ENCODE measurements at regions not wholly inside any gene's neighbourhood (a gene's known extent, or its start where the extent isn't known, plus 50 kb on each side); places are given as distances from the start of the nearest gene placed in this dataset.

- no peak for DNase-seq (ENCODE audit: low read depth in 1 of 2, low spot score in 2 of 2)
- no peaks in the 10 kb centered on the region for H3K27me3 ChIP-seq (replicated peaks)
- H3K4me3 ChIP-seq = no peak overlapping the region
- H3K4me1 ChIP-seq (replicated peaks) = peaks cover 14% of the 10 kb centered on the region
- no peak overlapping the region for H3K27ac ChIP-seq
- H3K9me3 ChIP-seq (replicated peaks) = no peaks in the 10 kb centered on the region
- no peaks in the 10 kb centered on the region for H3K36me3 ChIP-seq
Measured at GRCh38 chr1:208413006-208413405, 168.8 kb upstream of the PLXNA2 start.

- Histone ChIP-seq H3K4me3 (no peak overlapping the region), H3K36me3 (no peaks in the 10 kb centered on the region), H3K9me3 (replicated peaks) (no peaks in the 10 kb centered on the region), H3K27ac (no peak overlapping the region), H3K27me3 (replicated peaks) (no peaks in the 10 kb centered on the region), H3K4me1 (replicated peaks) (peaks cover 10% of the 10 kb centered on the region)
- DNase-seq (ENCODE audit: low read depth in 1 of 2, low spot score in 2 of 2) = no peak
Measured at GRCh38 chr1:208418667-208419066, 174.5 kb upstream of the PLXNA2 start.

GRCh38 chr1:208419746-208420420 lies 175.7 kb upstream of the PLXNA2 start:
- Histone ChIP-seq H3K9me3 (replicated peaks) (no peaks in the 10 kb centered on the region), H3K27ac (no peak overlapping the region), H3K36me3 (no peaks in the 10 kb centered on the region), H3K4me3 (no peak overlapping the region), H3K4me1 (replicated peaks) (peaks cover 10% of the 10 kb centered on the region), H3K27me3 (replicated peaks) (no peaks in the 10 kb centered on the region)
- no peak for DNase-seq (ENCODE audit: low read depth in 1 of 2, low spot score in 2 of 2)

DNA sequence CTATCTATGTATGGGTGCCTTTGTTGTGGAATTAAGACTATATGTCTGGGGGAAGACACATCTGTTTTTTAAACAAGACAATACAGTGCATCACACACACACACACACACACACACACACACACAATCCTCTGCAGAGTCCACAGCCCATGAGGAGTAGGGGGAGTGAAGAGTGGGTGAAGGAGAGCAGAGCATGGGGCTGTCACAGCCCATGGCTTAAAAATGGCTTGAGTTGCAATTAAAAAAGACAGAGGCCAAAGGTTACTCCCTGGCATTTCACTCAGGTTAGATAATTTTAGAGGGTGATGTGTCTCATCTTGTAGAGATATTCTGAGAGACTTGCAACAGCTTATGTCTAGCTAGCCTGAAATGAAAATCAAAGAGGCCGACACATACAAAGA lies 176.5 kb upstream of the PLXNA2 start:
- no peak overlapping the region for H3K4me3 ChIP-seq
- H3K36me3 ChIP-seq = no peaks in the 10 kb centered on the region
- no peak for DNase-seq (ENCODE audit: low read depth in 1 of 2, low spot score in 2 of 2)
- no peaks in the 10 kb centered on the region for H3K9me3 ChIP-seq (replicated peaks)
- no peak overlapping the region for H3K27ac ChIP-seq
- H3K4me1 ChIP-seq (replicated peaks) = peaks cover 10% of the 10 kb centered on the region
- no peaks in the 10 kb centered on the region for H3K27me3 ChIP-seq (replicated peaks)

DNA sequence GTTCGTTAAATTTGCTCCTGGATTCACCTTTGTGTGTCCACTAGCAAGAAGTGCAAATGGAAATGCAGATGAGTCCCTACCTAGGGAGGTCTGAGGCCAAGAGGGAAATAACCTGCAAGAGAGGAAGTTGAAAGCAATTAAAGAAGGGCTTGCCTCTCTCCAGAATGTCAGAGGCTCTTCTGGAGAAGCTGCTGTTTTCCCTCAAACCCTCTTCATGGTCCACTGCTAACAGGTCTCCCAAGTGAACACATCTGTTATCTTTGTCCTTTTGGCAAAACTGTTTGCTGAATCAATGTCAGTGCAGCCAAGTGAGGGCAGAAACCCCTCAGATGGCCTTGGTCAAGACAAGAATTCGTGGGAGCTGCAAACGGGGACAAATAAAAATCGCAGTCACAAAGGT lies 177.3 kb upstream of the PLXNA2 start:
- DNase-seq (ENCODE audit: low read depth in 1 of 2, low spot score in 2 of 2) = no peak
- H3K27ac ChIP-seq = no peak overlapping the region
- no peak overlapping the region for H3K4me3 ChIP-seq
- H3K27me3 ChIP-seq (replicated peaks) = no peaks in the 10 kb centered on the region
- H3K36me3 ChIP-seq = no peaks in the 10 kb centered on the region
- H3K4me1 ChIP-seq (replicated peaks) = peaks cover 10% of the 10 kb centered on the region
- no peaks in the 10 kb centered on the region for H3K9me3 ChIP-seq (replicated peaks)

DNA sequence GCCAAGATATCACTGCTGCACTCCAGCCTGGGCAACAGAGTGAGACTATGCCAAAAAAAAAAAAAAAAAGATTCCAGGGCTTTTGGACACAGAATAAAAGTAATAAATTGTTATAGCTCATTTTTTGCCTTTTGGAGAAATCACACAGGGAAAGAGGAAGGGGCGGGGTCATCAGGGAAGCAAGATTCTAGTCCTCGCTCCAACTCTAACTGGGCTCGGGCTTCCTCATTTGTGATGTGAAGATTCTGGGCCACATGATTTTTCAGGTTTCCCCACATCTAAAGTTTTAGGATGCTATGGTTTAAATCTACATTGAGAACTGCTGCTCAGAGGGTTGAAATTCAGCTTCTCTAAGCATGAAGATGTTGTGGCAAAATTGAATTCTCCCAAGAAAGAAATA lies 179.3 kb upstream of the PLXNA2 start:
- Histone ChIP-seq H3K27me3 (replicated peaks) (no peaks in the 10 kb centered on the region), H3K27ac (no peak overlapping the region; the same call in 1 of the 2 replicates), H3K4me1 (replicated peaks) (peaks cover 10% of the 10 kb centered on the region), H3K36me3 (no peaks in the 10 kb centered on the region), H3K4me3 (no peak overlapping the region), H3K9me3 (replicated peaks) (no peaks in the 10 kb centered on the region)
- DNase-seq (ENCODE audit: low read depth in 1 of 2, low spot score in 2 of 2) = no peak

DNA sequence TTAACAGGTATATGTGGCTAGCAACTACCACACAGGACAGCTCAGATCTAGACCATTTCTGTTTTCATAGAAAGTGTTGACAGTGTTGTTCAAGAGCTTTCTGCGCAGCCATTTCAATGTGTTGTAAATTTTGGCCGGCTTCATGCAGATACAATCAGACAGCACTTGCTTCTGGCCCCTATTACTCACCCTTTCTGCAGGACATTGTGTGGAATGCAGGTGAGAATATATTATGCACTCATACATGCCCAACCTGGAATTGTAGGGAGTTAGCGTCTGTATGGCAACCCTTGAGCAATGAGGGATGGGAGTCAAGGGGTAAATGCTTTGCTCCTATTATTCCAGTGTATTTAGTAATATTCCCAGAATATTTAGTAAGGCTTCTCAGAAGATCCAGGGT lies 180.9 kb upstream of the PLXNA2 start:
- Histone ChIP-seq H3K4me1 (replicated peaks) (peaks cover 10% of the 10 kb centered on the region), H3K27ac (no peak overlapping the region), H3K27me3 (replicated peaks) (no peaks in the 10 kb centered on the region), H3K36me3 (no peaks in the 10 kb centered on the region), H3K4me3 (no peak overlapping the region), H3K9me3 (replicated peaks) (no peaks in the 10 kb centered on the region)
- no peak for DNase-seq (ENCODE audit: low read depth in 1 of 2, low spot score in 2 of 2)

DNA sequence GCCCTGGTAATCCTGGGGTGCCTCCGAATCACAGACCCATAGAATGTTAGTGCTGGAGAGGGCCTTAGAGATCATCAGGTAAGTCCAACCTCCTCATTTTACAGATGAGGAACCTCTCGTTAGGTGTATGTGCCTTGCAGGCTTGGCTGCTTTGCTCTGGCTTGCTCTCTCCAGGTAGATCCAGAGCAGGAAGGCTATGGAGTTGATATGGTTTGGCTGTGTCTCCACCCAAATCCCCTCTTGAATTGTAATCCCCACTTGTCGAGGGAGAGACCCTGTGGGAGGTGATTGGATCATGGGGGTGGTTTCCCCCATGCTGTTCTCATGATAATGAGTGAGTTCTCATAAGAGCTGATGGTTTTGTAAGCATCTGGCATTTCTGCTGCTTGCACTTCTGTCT lies 186.0 kb upstream of the PLXNA2 start:
- no peak overlapping the region for H3K27ac ChIP-seq
- H3K27me3 ChIP-seq (replicated peaks) = no peaks in the 10 kb centered on the region
- no peak overlapping the region for H3K4me3 ChIP-seq
- DNase-seq (ENCODE audit: low read depth in 1 of 2, low spot score in 2 of 2) = no peak
- H3K9me3 ChIP-seq (replicated peaks) = no peaks in the 10 kb centered on the region
- H3K36me3 ChIP-seq = no peaks in the 10 kb centered on the region
- H3K4me1 ChIP-seq (replicated peaks) = peaks cover 49% of the 10 kb centered on the region

- Histone ChIP-seq H3K27ac (peak overlapping the region; percentile 44), H3K27me3 (replicated peaks) (no peaks in the 10 kb centered on the region), H3K9me3 (replicated peaks) (no peaks in the 10 kb centered on the region), H3K4me3 (no peak overlapping the region), H3K36me3 (no peaks in the 10 kb centered on the region), H3K4me1 (replicated peaks) (peaks cover 53% of the 10 kb centered on the region)
- DNase-seq (ENCODE audit: low read depth in 1 of 2, low spot score in 2 of 2) = peak; percentile 68 to 77
Measured at GRCh38 chr1:208431721-208432120, 187.5 kb upstream of the PLXNA2 start.

DNA sequence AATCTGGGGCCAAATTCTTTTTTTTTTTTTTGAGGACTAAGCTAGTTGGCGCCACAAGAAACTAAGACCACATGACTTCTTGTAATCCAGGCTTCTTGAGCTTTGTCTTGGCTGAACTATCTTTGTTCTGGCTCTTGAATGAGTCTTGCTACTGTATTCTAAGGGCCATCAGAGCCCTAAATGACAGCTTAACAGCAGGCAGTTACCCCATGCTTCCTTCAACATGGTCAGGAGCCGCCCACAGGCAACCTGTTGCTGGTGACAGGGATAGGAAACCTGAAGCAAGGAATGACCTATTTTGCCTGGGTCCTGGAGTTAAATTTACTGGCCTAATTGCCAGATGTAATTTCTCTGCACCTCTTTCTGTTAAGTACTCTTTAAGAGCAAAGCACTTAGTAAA lies 188.2 kb upstream of the PLXNA2 start:
- Histone ChIP-seq H3K4me3 (no peak overlapping the region), H3K4me1 (replicated peaks) (peaks cover 59% of the 10 kb centered on the region), H3K9me3 (replicated peaks) (no peaks in the 10 kb centered on the region), H3K27me3 (replicated peaks) (no peaks in the 10 kb centered on the region), H3K36me3 (no peaks in the 10 kb centered on the region), H3K27ac (peak overlapping the region; percentile 55)
- no peak for DNase-seq (ENCODE audit: low read depth in 1 of 2, low spot score in 2 of 2)

DNA sequence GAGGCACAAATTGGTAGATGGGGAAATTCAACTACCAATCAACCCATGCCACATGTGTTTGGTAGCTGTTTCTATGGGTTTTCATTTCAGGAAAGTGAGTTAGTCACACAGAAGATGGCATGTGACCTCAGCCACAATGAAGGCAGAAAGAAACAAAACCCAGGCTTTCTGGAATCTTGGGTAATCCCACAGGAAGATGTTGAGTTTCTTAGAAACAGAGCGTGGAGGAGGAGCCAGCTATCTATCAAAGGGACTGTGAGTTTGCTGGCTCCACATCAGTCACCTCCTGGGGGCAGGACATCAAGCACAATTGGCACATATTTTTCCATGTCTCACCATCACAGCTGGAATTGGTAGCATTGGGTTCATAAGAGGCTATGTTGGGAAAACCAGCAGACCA lies 188.9 kb upstream of the PLXNA2 start:
- Histone ChIP-seq H3K4me3 (no peak overlapping the region), H3K27ac (peak overlapping the region; percentile 55), H3K9me3 (replicated peaks) (no peaks in the 10 kb centered on the region), H3K27me3 (replicated peaks) (no peaks in the 10 kb centered on the region), H3K4me1 (replicated peaks) (peaks cover 67% of the 10 kb centered on the region), H3K36me3 (no peaks in the 10 kb centered on the region)
- DNase-seq (ENCODE audit: low read depth in 1 of 2, low spot score in 2 of 2) = peak; percentile 62 to 69

GRCh38 chr1:208433971-208434370 lies 189.8 kb upstream of the PLXNA2 start:
- peaks cover 74% of the 10 kb centered on the region for H3K4me1 ChIP-seq (replicated peaks)
- no peaks in the 10 kb centered on the region for H3K9me3 ChIP-seq (replicated peaks)
- H3K27me3 ChIP-seq (replicated peaks) = no peaks in the 10 kb centered on the region
- no peak for DNase-seq (ENCODE audit: low read depth in 1 of 2, low spot score in 2 of 2)
- H3K27ac ChIP-seq = no peak overlapping the region
- no peaks in the 10 kb centered on the region for H3K36me3 ChIP-seq
- H3K4me3 ChIP-seq = no peak overlapping the region

DNA sequence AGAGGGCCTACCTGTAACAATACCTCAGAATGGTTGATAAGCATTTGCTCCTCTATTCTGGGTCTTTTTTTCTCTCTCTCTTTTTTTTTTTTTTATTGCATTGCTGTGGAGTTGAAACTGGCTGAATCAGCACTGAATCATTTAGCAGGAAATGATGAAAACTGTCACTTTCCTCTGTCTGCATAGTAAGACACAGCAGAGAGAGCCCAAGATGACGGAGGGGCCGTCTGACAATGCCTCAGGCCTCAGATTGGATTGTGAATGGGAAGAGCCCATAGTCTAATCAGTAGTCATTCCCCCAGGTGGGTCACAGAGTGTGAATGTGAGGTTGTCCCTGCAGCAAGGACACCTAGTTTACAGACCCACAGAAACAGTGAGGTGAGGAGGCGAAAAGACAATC lies 193.2 kb upstream of the PLXNA2 start:
- DNase-seq (ENCODE audit: low read depth in 1 of 2, low spot score in 2 of 2) = peak; percentile 51 to 57
- Histone ChIP-seq H3K36me3 (no peaks in the 10 kb centered on the region), H3K27me3 (replicated peaks) (no peaks in the 10 kb centered on the region), H3K9me3 (replicated peaks) (no peaks in the 10 kb centered on the region), H3K4me1 (replicated peaks) (peaks cover 53% of the 10 kb centered on the region), H3K4me3 (no peak overlapping the region), H3K27ac (peak overlapping the region; percentile 73)

GRCh38 chr1:208438112-208438699 lies 194.0 kb upstream of the PLXNA2 start:
- Histone ChIP-seq H3K9me3 (replicated peaks) (no peaks in the 10 kb centered on the region; the same call in 1 of the 2 replicates), H3K27ac (peak overlapping the region; percentile 73), H3K4me3 (no peak overlapping the region), H3K36me3 (no peaks in the 10 kb centered on the region), H3K4me1 (replicated peaks) (peaks cover 45% of the 10 kb centered on the region), H3K27me3 (replicated peaks) (no peaks in the 10 kb centered on the region)
- peak in 1 of 2 experiments; percentile 49 for DNase-seq (ENCODE audit: low read depth in 1 of 2, low spot score in 2 of 2)

All from SJSA1 (cell line).